ENCODE measurements at regions not wholly inside any gene's neighbourhood (a gene's known extent, or its start where the extent isn't known, plus 50 kb on each side); places are given as distances from the start of the nearest gene placed in this dataset.

DNA sequence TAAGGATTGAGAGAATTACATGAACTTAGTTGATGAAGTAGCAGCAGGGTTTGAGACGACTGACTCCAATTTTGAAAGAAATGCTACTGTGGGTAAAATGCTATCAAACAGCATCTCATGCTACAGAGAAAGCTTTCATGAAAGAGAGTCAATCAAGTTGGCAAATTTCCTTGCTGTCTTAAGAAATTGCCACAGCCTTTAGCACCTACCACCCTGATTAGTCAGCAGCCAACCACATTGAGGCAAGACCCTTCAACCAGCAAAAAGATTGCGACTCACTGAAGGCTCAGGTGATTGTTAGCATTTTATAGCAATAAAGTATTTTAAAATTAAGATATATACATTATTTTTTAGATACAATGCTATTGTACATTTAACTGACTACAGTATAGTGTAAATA lies 80.9 kb downstream of the RAP2B start:
- TF ChIP-seq JUNB (IDR thresholded peaks at IDR 0.05) = no peak
- TF ChIP-seq, protein P1, sequence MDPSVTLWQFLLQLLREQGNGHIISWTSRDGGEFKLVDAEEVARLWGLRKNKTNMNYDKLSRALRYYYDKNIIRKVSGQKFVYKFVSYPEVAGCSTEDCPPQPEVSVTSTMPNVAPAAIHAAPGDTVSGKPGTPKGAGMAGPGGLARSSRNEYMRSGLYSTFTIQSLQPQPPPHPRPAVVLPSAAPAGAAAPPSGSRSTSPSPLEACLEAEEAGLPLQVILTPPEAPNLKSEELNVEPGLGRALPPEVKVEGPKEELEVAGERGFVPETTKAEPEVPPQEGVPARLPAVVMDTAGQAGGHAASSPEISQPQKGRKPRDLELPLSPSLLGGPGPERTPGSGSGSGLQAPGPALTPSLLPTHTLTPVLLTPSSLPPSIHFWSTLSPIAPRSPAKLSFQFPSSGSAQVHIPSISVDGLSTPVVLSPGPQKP (IDR thresholded peaks at IDR 0.05; ENCODE audit: low read depth, low read length) = no peak
- TF ChIP-seq POLR2AphosphoS2 (conservative IDR thresholded peaks at IDR 0.05; ENCODE audit: low read length) = no peak
- TF ChIP-seq EP300 (IDR thresholded peaks at IDR 0.05) = no peak
- TF ChIP-seq, protein P2, sequence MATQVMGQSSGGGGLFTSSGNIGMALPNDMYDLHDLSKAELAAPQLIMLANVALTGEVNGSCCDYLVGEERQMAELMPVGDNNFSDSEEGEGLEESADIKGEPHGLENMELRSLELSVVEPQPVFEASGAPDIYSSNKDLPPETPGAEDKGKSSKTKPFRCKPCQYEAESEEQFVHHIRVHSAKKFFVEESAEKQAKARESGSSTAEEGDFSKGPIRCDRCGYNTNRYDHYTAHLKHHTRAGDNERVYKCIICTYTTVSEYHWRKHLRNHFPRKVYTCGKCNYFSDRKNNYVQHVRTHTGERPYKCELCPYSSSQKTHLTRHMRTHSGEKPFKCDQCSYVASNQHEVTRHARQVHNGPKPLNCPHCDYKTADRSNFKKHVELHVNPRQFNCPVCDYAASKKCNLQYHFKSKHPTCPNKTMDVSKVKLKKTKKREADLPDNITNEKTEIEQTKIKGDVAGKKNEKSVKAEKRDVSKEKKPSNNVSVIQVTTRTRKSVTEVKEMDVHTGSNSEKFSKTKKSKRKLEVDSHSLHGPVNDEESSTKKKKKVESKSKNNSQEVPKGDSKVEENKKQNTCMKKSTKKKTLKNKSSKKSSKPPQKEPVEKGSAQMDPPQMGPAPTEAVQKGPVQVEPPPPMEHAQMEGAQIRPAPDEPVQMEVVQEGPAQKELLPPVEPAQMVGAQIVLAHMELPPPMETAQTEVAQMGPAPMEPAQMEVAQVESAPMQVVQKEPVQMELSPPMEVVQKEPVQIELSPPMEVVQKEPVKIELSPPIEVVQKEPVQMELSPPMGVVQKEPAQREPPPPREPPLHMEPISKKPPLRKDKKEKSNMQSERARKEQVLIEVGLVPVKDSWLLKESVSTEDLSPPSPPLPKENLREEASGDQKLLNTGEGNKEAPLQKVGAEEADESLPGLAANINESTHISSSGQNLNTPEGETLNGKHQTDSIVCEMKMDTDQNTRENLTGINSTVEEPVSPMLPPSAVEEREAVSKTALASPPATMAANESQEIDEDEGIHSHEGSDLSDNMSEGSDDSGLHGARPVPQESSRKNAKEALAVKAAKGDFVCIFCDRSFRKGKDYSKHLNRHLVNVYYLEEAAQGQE (IDR thresholded peaks at IDR 0.05) = no peak
- TF ChIP-seq, protein P3, sequence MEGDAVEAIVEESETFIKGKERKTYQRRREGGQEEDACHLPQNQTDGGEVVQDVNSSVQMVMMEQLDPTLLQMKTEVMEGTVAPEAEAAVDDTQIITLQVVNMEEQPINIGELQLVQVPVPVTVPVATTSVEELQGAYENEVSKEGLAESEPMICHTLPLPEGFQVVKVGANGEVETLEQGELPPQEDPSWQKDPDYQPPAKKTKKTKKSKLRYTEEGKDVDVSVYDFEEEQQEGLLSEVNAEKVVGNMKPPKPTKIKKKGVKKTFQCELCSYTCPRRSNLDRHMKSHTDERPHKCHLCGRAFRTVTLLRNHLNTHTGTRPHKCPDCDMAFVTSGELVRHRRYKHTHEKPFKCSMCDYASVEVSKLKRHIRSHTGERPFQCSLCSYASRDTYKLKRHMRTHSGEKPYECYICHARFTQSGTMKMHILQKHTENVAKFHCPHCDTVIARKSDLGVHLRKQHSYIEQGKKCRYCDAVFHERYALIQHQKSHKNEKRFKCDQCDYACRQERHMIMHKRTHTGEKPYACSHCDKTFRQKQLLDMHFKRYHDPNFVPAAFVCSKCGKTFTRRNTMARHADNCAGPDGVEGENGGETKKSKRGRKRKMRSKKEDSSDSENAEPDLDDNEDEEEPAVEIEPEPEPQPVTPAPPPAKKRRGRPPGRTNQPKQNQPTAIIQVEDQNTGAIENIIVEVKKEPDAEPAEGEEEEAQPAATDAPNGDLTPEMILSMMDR (IDR thresholded peaks at IDR 0.05) = no peak
- no peak for TF ChIP-seq RAD21 (conservative IDR thresholded peaks at IDR 0.05 in 1 of 2, IDR thresholded peaks at IDR 0.05 in 1 of 2)
- TF ChIP-seq, protein P4, sequence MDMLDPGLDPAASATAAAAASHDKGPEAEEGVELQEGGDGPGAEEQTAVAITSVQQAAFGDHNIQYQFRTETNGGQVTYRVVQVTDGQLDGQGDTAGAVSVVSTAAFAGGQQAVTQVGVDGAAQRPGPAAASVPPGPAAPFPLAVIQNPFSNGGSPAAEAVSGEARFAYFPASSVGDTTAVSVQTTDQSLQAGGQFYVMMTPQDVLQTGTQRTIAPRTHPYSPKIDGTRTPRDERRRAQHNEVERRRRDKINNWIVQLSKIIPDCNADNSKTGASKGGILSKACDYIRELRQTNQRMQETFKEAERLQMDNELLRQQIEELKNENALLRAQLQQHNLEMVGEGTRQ (IDR thresholded peaks at IDR 0.05) = no peak
- TF ChIP-seq HMGXB4 (CRISPR knock-in tag; IDR thresholded peaks at IDR 0.05; ENCODE audit: borderline replicate concordance) = no peak
- TF ChIP-seq BHLHE40 (IDR thresholded peaks at IDR 0.05; ENCODE audit: low read depth, low read length) = no peak

Measured in A549 (cell line).